ENCODE measurements at regions not wholly inside any gene's neighbourhood (a gene's known extent, or its start where the extent isn't known, plus 50 kb on each side); places are given as distances from the start of the nearest gene placed in this dataset.

DNA sequence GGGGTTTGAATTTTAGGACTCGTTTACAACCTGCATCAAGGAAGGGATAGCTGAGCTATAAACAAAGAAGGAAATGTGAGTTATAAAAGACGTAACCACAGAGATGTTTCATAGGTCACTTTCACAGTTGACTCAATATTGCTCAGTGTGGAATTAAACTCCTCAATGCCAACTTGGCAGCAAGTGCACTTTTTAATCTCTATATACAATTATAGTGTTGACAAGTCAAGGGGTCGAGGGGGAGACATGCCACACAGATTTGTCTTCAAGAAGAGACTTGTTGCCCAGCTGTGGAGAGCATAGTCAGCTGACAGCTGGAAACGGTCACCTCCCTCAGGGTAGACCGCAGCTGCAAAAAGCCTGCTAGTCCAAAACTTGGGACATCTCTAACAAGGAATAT, 163.4 kb upstream of the DMAC1 start:
- Histone ChIP-seq H3K4me1 (no peaks in the 10 kb centered on the region), H3K9me3 (no peaks in the 10 kb centered on the region), H3K36me3 (no peaks in the 10 kb centered on the region), H3K27ac (no peak overlapping the region), H3K27me3 (no peaks in the 10 kb centered on the region), H3K4me3 (no peak overlapping the region)
- no peak for DNase-seq
- ATAC-seq (ENCODE audit: low FRiP score in 2 of 2): no peak
- 52 to 53% methylated on average over 5 of the region's 5 CpGs for WGBS, 2 donors
- TF ChIP-seq POLR2A (IDR thresholded peaks at IDR 0.05) (no peak), POLR2AphosphoS5 (IDR thresholded peaks at IDR 0.05) (no peak), EP300 (IDR thresholded peaks at IDR 0.05) (no peak)
- TF ChIP-seq, protein P1, sequence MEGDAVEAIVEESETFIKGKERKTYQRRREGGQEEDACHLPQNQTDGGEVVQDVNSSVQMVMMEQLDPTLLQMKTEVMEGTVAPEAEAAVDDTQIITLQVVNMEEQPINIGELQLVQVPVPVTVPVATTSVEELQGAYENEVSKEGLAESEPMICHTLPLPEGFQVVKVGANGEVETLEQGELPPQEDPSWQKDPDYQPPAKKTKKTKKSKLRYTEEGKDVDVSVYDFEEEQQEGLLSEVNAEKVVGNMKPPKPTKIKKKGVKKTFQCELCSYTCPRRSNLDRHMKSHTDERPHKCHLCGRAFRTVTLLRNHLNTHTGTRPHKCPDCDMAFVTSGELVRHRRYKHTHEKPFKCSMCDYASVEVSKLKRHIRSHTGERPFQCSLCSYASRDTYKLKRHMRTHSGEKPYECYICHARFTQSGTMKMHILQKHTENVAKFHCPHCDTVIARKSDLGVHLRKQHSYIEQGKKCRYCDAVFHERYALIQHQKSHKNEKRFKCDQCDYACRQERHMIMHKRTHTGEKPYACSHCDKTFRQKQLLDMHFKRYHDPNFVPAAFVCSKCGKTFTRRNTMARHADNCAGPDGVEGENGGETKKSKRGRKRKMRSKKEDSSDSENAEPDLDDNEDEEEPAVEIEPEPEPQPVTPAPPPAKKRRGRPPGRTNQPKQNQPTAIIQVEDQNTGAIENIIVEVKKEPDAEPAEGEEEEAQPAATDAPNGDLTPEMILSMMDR (IDR thresholded peaks at IDR 0.05): no peak

DNA sequence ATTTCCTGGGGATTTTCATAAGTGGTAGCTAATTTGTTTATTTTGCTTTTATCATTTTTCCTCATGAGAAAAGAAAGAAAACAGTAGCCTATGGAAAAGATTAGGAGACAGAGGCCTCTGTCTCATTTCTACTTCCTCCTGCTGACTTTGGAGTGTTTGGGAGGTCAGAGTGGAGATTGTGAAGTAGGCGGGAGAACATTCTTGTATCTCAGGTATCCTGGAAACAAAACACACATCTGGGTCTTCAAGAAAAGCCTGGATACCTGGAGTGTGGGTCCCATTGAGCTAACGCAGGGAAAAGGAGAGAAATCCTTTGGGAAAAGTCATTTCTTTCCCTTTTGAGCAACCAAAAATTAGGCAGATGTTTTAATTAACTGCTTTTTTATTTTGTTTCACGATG, 161.5 kb upstream of the DMAC1 start:
- ATAC-seq (ENCODE audit: low FRiP score in 2 of 2): no peak
- no peak overlapping the region for H3K4me3 ChIP-seq
- 79 to 83% methylated on average over 3 of the region's 3 CpGs for WGBS, 2 donors

DNA sequence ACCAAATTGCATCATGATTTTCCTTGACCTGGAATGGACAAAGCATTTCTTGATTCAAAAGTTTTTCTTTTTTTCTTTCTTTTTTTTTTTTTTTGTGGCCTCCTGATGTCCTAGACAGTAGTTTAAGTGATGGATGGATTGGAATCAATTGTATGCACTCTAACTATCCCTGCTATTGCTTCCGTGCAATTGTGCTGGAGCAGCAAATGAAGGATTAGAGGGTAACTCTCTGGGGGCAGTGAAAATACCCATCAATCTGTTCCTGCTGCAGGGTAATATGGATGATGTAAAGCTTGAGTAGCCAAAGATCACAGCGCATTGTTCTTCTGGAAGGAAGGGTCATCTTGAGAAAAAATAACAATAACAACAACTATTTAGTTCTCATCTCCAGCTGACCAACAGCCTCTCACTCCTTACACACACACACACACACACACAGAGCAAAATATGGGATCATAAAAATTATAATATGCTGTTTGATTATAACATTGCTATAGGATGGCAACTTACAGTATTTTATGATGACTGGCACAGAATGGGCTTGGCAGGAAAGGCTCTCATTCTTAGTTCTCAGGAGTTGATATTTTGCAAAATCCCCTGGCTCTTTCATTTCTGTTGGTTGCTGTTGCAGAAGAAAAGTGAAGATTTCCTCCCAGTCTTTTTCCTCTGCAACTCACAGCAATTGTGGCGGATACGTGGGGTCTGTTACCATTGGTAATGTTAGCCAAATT, 160.9 kb upstream of the DMAC1 start:
- no peaks in the 10 kb centered on the region for H3K36me3 ChIP-seq
- H3K9me3 ChIP-seq: no peaks in the 10 kb centered on the region
- ATAC-seq (ENCODE audit: low FRiP score in 2 of 2): no peak
- H3K27ac ChIP-seq: no peak overlapping the region
- H3K27me3 ChIP-seq: no peaks in the 10 kb centered on the region
- TF ChIP-seq, protein P1 (IDR thresholded peaks at IDR 0.05): no peak
- no peak for TF ChIP-seq EP300 (IDR thresholded peaks at IDR 0.05)
- TF ChIP-seq POLR2A (IDR thresholded peaks at IDR 0.05): no peak
- no peak for TF ChIP-seq POLR2AphosphoS5 (IDR thresholded peaks at IDR 0.05)
- 79 to 87% methylated on average over 4 of the region's 4 CpGs for WGBS, 2 donors
- DNase-seq: no peak
- H3K4me3 ChIP-seq: no peak overlapping the region
- H3K4me1 ChIP-seq: no peaks in the 10 kb centered on the region

More for the DNA sequence above, 161.5 kb upstream of the DMAC1 start:
- Histone ChIP-seq H3K4me1 (no peaks in the 10 kb centered on the region), H3K9me3 (no peaks in the 10 kb centered on the region), H3K27me3 (no peaks in the 10 kb centered on the region), H3K27ac (no peak overlapping the region), H3K36me3 (no peaks in the 10 kb centered on the region)
- DNase-seq: no peak
- TF ChIP-seq, protein P1 (IDR thresholded peaks at IDR 0.05): no peak
- TF ChIP-seq EP300 (IDR thresholded peaks at IDR 0.05) (no peak), POLR2A (IDR thresholded peaks at IDR 0.05) (no peak), POLR2AphosphoS5 (IDR thresholded peaks at IDR 0.05) (no peak)

DNA sequence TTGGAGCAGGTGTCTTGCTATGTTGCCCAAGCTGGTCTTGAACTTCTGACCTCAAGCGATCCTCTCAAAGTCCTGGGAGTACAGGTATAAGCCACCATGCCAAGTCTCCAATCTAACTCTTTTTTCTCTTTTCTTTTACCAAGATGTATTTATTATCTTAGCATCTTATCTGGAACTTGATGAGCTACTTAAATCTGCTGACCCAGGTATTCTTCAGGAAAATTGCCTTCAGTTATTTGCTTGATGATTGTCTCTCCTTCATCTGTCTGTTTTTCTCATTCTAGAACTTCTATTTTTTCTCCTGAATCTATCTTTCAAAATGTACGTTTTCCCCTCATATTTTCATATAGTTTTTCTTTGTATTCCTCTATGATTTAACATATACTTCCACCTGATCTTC, 158.2 kb upstream of the DMAC1 start:
- ATAC-seq (ENCODE audit: low FRiP score in 2 of 2) (no peak), DNase-seq (no peak)
- H3K4me1 ChIP-seq: no peaks in the 10 kb centered on the region
- WGBS, 2 donors: 88 to 95% methylated on average over 2 of the region's 2 CpGs
- no peaks in the 10 kb centered on the region for H3K9me3 ChIP-seq
- H3K27ac ChIP-seq: no peak overlapping the region
- H3K36me3 ChIP-seq: no peaks in the 10 kb centered on the region
- TF ChIP-seq, protein P1 (IDR thresholded peaks at IDR 0.05): no peak
- no peak for TF ChIP-seq POLR2A (IDR thresholded peaks at IDR 0.05)
- H3K27me3 ChIP-seq: no peaks in the 10 kb centered on the region
- no peak overlapping the region for H3K4me3 ChIP-seq

DNA sequence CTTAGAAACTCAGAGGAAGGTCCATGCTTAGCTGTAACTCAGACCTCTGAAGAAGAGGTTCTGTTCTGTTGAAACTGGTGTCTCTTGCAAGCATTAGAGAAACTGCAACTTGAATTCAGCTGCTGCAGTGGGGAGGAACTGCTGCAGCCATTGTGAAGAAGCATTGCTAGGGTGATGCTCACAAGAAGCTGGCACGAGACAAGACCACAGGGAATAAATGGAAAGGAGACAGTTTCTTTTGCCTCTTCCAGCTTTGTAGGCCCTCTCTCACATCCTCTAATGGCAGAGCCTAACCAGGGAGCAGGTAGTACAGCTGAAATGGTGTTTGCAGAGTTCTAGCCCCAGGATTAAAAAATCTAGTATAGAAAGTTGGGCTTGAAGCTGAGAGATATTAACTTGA, 148.0 kb upstream of the DMAC1 start:
- no peak for TF ChIP-seq POLR2AphosphoS5 (IDR thresholded peaks at IDR 0.05)
- no peak for TF ChIP-seq EP300 (IDR thresholded peaks at IDR 0.05)
- TF ChIP-seq POLR2A (IDR thresholded peaks at IDR 0.05): no peak
- TF ChIP-seq, protein P1 (IDR thresholded peaks at IDR 0.05): no peak
- no peaks in the 10 kb centered on the region for H3K4me1 ChIP-seq
- no peak overlapping the region for H3K27ac ChIP-seq
- DNase-seq (no peak), ATAC-seq (ENCODE audit: low FRiP score in 2 of 2) (no peak)
- H3K4me3 ChIP-seq: no peak overlapping the region
- no peaks in the 10 kb centered on the region for H3K36me3 ChIP-seq
- H3K9me3 ChIP-seq: no peaks in the 10 kb centered on the region
- H3K27me3 ChIP-seq: no peaks in the 10 kb centered on the region
- WGBS, 2 donors: 73 to 93% methylated on average over 1 of the region's 1 CpG
